ENCODE measurements at regions not wholly inside any gene's neighbourhood (a gene's known extent, or its start where the extent isn't known, plus 50 kb on each side); places are given as distances from the start of the nearest gene placed in this dataset.

DNA sequence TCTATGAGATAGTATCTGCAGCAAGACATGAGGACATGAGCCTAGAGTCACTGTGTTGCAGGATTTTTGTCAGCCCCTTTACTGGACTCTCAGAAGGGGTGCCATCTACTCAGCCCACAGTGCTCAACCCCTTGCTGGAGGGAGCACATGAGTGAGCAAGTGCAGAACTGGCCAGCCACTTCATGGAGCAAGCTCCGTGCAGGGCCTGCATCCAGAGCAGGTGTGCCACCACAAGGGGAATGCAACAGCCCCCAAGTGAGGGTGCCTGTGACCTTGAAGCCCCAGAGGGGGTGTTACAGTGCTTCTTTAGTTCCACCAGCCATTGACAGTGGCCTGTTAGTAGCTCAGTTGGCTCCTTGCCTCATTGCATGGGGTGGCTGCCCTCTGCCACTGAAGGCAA, 649.7 kb downstream of the PLPP3 start:
- Histone ChIP-seq H3K14ac (ENCODE audit: insufficient read length) (no peak overlapping the region), H3K23me2 (ENCODE audit: low read depth, low read length) (no peaks in the 10 kb centered on the region), H3K56ac (replicated peaks; ENCODE audit: insufficient read length, low read depth, low read length) (no peak overlapping the region), H3K4ac (replicated peaks; ENCODE audit: insufficient read length, low read depth, low read length) (no peak overlapping the region), H2BK12ac (ENCODE audit: low read depth, low read length) (no peak overlapping the region), H3K79me1 (ENCODE audit: low read depth, low read length) (no peaks in the 10 kb centered on the region), H3K4me1 (replicated peaks in 1 of 4; ENCODE audit: control insufficient read depth in 3 of 4, insufficient read depth in 4 of 4, low read length in 3 of 4) (no peaks in the 10 kb centered on the region), H2BK15ac (ENCODE audit: low read length) (no peak overlapping the region), H2BK5ac (ENCODE audit: low read depth, low read length) (no peak overlapping the region), H3K9ac (replicated peaks in 1 of 4; ENCODE audit: extremely low read depth in 1 of 4, low read depth in 3 of 4, low read length in 3 of 4) (no peak overlapping the region), H4K20me1 (replicated peaks in 1 of 2; ENCODE audit: control insufficient read depth in 1 of 2, insufficient read depth in 2 of 2, low read length in 2 of 2) (no peaks in the 10 kb centered on the region), H2BK20ac (ENCODE audit: low read length) (no peak overlapping the region), H2BK120ac (replicated peaks; ENCODE audit: low read depth, low read length) (no peak overlapping the region), H3K23ac (ENCODE audit: insufficient read length) (no peak overlapping the region), H3K4me3 (ENCODE audit: extremely low read depth in 1 of 4, insufficient read depth in 2 of 4, low read depth in 3 of 4, low read length in 4 of 4) (no peak overlapping the region), H3K4me2 (ENCODE audit: insufficient read depth in 1 of 2, low read depth in 2 of 2, low read length in 2 of 2) (no peak overlapping the region), H2AFZ (ENCODE audit: low read length) (no peak overlapping the region), H3K27ac (ENCODE audit: low read depth, low read length) (no peak overlapping the region), H3K9me3 (ENCODE audit: insufficient read depth in 2 of 2, low read depth in 1 of 2, low read length in 1 of 2) (0 out of 4 replicates have a peak, but pooled peaks cover 0 to 4% of the 10 kb centered on the region in 2 experiments), H4K5ac (ENCODE audit: insufficient read length, low read depth, low read length) (no peak overlapping the region), H2AK5ac (ENCODE audit: low read depth, low read length) (no peak overlapping the region), H3K79me2 (ENCODE audit: control insufficient read depth in 1 of 2, insufficient read depth in 2 of 2, low read length in 2 of 2) (no peaks in the 10 kb centered on the region), H3K27me3 (replicated peaks in 1 of 4; ENCODE audit: control insufficient read depth in 3 of 4, extremely low read depth in 1 of 4, insufficient read depth in 3 of 4, low read length in 3 of 4) (no peaks in the 10 kb centered on the region; a peak in 1 of 7 replicates), H3K18ac (ENCODE audit: extremely low read depth, low read length) (no peak overlapping the region), H4K91ac (replicated peaks; ENCODE audit: insufficient read length, low read length) (no peak overlapping the region), H4K8ac (ENCODE audit: extremely low read depth, insufficient read depth, low read length) (no peak overlapping the region), H3K36me3 (ENCODE audit: control insufficient read depth in 2 of 4, insufficient read depth in 4 of 4, low read length in 3 of 4) (no peaks in the 10 kb centered on the region)
- TF ChIP-seq SUZ12 (IDR thresholded peaks at IDR 0.05; ENCODE audit: low read length) (no peak), BRCA1 (IDR thresholded peaks at IDR 0.05; ENCODE audit: low read depth, low read length) (no peak), ASH2L (IDR thresholded peaks at IDR 0.05; ENCODE audit: low read length) (no peak), PHF8 (conservative IDR thresholded peaks at IDR 0.05; ENCODE audit: low read depth, low read length) (no peak), HDAC2 (IDR thresholded peaks at IDR 0.05; ENCODE audit: borderline replicate concordance in 1 of 2, low read depth in 2 of 2, low read length in 2 of 2) (no peak), TBP (IDR thresholded peaks at IDR 0.05; ENCODE audit: low read depth, low read length) (no peak)
- WGBS, 2 experiments (ENCODE audit: extremely low coverage in 1 of 2, insufficient coverage in 1 of 2, insufficient read length in 1 of 2, insufficient replicate concordance in 2 of 2, low coverage in 1 of 2, low lambda C conversion rate in 2 of 2, missing lambda C conversion rate in 1 of 2) = 56% methylated on average over 1 of the region's 1 CpG; no CpG with 5 or more reads in 1 of the 2 experiments
- ChIA-PET POLR2A (ENCODE audit: partially characterized antibody) (no interaction called here), CTCF (ENCODE audit: partially characterized antibody) (no interaction called here)
- FAIRE-seq (no peak), DNase-seq (ENCODE audit: low read depth in 1 of 2, low spot score in 2 of 2) (no peak)
